ENCODE measurements at regions not wholly inside any gene's neighbourhood (a gene's known extent, or its start where the extent isn't known, plus 50 kb on each side); places are given as distances from the start of the nearest gene placed in this dataset.
"Not testable (repeated sequence)": the region's sequence is repeated elsewhere in the genome, so short reads cannot be mapped to it uniquely, and the experiment has no call there.

DNA sequence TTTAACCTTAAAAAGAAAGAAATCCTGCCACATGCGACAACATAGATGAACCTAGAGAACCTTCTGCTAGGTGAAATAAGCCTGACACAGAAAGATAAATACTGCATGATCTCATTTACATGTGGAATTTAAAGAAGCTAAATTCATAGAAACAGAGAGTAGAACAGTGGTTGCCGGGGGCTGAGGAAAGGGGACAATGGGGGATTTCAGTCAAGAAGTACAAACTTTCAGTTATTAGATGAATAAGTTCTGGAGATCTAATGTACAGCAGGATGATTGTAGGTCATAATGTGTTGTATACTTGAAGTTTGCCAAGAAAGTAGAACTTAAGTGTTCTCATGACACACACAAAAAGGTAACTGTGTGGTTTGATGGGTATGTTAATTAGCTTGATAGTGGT, 204.3 kb upstream of the PRSS16 start:
- CTCF ChIA-PET: no interaction called here
- H3K4me1 ChIP-seq (ENCODE audit: control insufficient read depth in 1 of 2, insufficient read depth in 2 of 2, low read depth in 1 of 2, low read length in 1 of 2): no peaks in the 10 kb centered on the region

DNA sequence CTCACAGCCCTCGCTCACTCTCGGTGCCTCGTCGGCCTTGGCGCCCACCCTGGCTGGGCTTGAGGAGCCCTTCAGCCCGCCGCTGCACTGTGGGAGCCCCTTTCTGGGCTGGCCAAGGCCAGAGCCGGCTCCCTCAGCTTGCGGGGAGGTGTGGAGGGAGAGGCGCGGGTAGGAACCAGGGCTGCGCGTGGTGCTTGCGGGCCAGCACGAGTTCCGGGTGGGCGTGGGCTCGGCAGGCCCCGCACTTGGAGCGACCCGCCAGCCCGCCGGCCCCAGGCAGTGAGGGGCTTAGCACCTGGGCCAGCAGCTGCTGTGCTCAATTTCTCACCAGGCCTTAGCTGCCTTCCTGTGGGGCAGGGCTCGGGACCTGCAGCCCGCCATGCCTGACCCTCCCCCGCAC, 202.4 kb upstream of the PRSS16 start:
- H3K9me3 ChIP-seq; DNase-seq; H3K36me3 ChIP-seq (replicated peaks in 1 of 2; ENCODE audit: control insufficient read depth in 1 of 2, insufficient read depth in 2 of 2, low read length in 1 of 2); H3K27me3 ChIP-seq (ENCODE audit: insufficient read depth); H3F3A ChIP-seq (replicated peaks; ENCODE audit: insufficient read depth); H3K4me3 ChIP-seq (ENCODE audit: low read depth in 2 of 2, low read length in 1 of 2); H3K9me2 ChIP-seq; H3K4me1 ChIP-seq (ENCODE audit: control insufficient read depth in 1 of 2, insufficient read depth in 2 of 2, low read depth in 1 of 2, low read length in 1 of 2); H3K79me2 ChIP-seq (ENCODE audit: insufficient read depth); H3K27ac ChIP-seq (ENCODE audit: low read depth in 2 of 2, low read length in 1 of 2); H2AFZ ChIP-seq (ENCODE audit: low read depth); H4K20me1 ChIP-seq (ENCODE audit: insufficient read depth); H3K4me2 ChIP-seq; H3K9ac ChIP-seq; POLR2A ChIA-PET: not testable (repeated sequence)
- WGBS (ENCODE audit: low lambda C conversion rate): 92% methylated on average over 14 of the region's 26 CpGs
- CTCF ChIA-PET: interaction anchor here (1.2 kb wide), 1 partner anchor 16 kb away, joined by 3 read pairs; no protein-coding TSS in a partner anchor

More for the DNA sequence above, 204.3 kb upstream of the PRSS16 start:
- Histone ChIP-seq H3K36me3 (replicated peaks in 1 of 2; ENCODE audit: control insufficient read depth in 1 of 2, insufficient read depth in 2 of 2, low read length in 1 of 2) (no peaks in the 10 kb centered on the region), H3K27ac (ENCODE audit: low read depth in 2 of 2, low read length in 1 of 2) (no peak overlapping the region), H3K4me3 (ENCODE audit: low read depth in 2 of 2, low read length in 1 of 2) (no peak overlapping the region), H3K9ac (no peak overlapping the region), H3K27me3 (ENCODE audit: insufficient read depth) (no peaks in the 10 kb centered on the region), H2AFZ (ENCODE audit: low read depth) (no peak overlapping the region), H4K20me1 (ENCODE audit: insufficient read depth) (no peaks in the 10 kb centered on the region), H3F3A (replicated peaks; ENCODE audit: insufficient read depth) (no peaks in the 10 kb centered on the region), H3K79me2 (ENCODE audit: insufficient read depth) (no peaks in the 10 kb centered on the region), H3K9me3 (no peaks in the 10 kb centered on the region), H3K4me2 (no peak overlapping the region), H3K9me2 (no peaks in the 10 kb centered on the region)
- TF ChIP-seq TCF12 (IDR thresholded peaks at IDR 0.05): no peak
- no peak for TF ChIP-seq POLR2AphosphoS5 (IDR thresholded peaks at IDR 0.05; ENCODE audit: low read depth, low read length)
- no peak for TF ChIP-seq NFIC (IDR thresholded peaks at IDR 0.05; ENCODE audit: borderline replicate concordance)
- TF ChIP-seq RXRA (IDR thresholded peaks at IDR 0.05; ENCODE audit: borderline replicate concordance, low read depth): no peak
- no peak for TF ChIP-seq GATA2 (CRISPR knock-in tag; IDR thresholded peaks at IDR 0.05)
- no peak for TF ChIP-seq YY1 (IDR thresholded peaks at IDR 0.05; ENCODE audit: low read depth)
- TF ChIP-seq, protein P1, sequence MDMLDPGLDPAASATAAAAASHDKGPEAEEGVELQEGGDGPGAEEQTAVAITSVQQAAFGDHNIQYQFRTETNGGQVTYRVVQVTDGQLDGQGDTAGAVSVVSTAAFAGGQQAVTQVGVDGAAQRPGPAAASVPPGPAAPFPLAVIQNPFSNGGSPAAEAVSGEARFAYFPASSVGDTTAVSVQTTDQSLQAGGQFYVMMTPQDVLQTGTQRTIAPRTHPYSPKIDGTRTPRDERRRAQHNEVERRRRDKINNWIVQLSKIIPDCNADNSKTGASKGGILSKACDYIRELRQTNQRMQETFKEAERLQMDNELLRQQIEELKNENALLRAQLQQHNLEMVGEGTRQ (IDR thresholded peaks at IDR 0.05; ENCODE audit: borderline replicate concordance, low read depth, low read length): no peak
- TF ChIP-seq EP300 (IDR thresholded peaks at IDR 0.05; ENCODE audit: borderline replicate concordance in 1 of 2, low read depth in 1 of 2, low read length in 1 of 2): no peak
- no peak for TF ChIP-seq CHD2 (IDR thresholded peaks at IDR 0.05; ENCODE audit: low read length, partially characterized antibody)
- no peak for TF ChIP-seq RFX5 (IDR thresholded peaks at IDR 0.05; ENCODE audit: low read length)
- no peak for TF ChIP-seq JUND (IDR thresholded peaks at IDR 0.05)
- TF ChIP-seq, protein P2, sequence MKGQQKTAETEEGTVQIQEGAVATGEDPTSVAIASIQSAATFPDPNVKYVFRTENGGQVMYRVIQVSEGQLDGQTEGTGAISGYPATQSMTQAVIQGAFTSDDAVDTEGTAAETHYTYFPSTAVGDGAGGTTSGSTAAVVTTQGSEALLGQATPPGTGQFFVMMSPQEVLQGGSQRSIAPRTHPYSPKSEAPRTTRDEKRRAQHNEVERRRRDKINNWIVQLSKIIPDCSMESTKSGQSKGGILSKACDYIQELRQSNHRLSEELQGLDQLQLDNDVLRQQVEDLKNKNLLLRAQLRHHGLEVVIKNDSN (IDR thresholded peaks at IDR 0.05; ENCODE audit: borderline replicate concordance, low read depth): no peak
- 84% methylated on average over 2 of the region's 2 CpGs for WGBS (ENCODE audit: low lambda C conversion rate)
- POLR2A ChIA-PET: no interaction called here
- DNase-seq: no peak

DNA sequence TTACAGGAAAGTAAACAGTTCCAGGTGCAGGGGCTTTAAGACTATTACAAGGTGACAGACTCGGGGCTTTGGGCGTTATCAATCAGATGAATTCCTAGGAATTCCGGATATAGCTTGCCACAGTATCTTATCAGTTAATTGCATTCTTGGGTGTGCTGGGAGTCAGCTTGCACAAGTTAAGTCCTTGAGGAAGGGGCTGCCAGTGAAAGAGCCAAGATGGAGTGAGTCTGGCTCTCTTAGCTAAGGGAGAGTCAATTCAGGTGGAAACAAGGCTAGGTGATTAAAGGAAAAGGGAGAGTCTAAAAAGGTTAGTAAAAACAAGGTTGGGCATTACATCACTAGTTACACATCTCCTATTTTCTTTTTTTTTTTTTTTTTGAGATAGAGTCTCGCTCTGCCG, 199.8 kb upstream of the PRSS16 start:
- POLR2A ChIA-PET: not testable (repeated sequence)
- CTCF ChIA-PET: interaction anchor here (1.1 kb wide), 1 partner anchor 11 kb away, joined by 3 read pairs; no protein-coding TSS in a partner anchor

More for the DNA sequence above, 199.8 kb upstream of the PRSS16 start:
- not testable (repeated sequence) for H3K9me3 ChIP-seq; DNase-seq; H3K79me2 ChIP-seq (ENCODE audit: insufficient read depth); H3K9ac ChIP-seq; H3K4me2 ChIP-seq; H3K4me1 ChIP-seq (ENCODE audit: control insufficient read depth in 1 of 2, insufficient read depth in 2 of 2, low read depth in 1 of 2, low read length in 1 of 2); H3K27ac ChIP-seq (ENCODE audit: low read depth in 2 of 2, low read length in 1 of 2); H2AFZ ChIP-seq (ENCODE audit: low read depth); H3K27me3 ChIP-seq (ENCODE audit: insufficient read depth); H3K36me3 ChIP-seq (replicated peaks in 1 of 2; ENCODE audit: control insufficient read depth in 1 of 2, insufficient read depth in 2 of 2, low read length in 1 of 2); H4K20me1 ChIP-seq (ENCODE audit: insufficient read depth); H3K4me3 ChIP-seq (ENCODE audit: low read depth in 2 of 2, low read length in 1 of 2); H3K9me2 ChIP-seq; H3F3A ChIP-seq (replicated peaks; ENCODE audit: insufficient read depth)
- WGBS (ENCODE audit: low lambda C conversion rate): 66% methylated on average over 5 of the region's 5 CpGs
